VCaP (cell line): ENCODE measurements at regions not wholly inside any gene's neighbourhood (a gene's known extent, or its start where the extent isn't known, plus 50 kb on each side); places are given as distances from the start of the nearest gene placed in this dataset.

Experiments used
- H3K27ac ChIP-seq: fragments of 450-650 bp; 2 replicates; pipeline ENCODE4 v1.5.1; 2017
- TF ChIP-seq, protein P1 (sequence below): fragments of 450-650 bp; conservative IDR thresholded peaks from 2 replicates; pipeline ENCODE4 v1.5.1; 2017; ENCODE audit warnings: mild to moderate bottlenecking, moderate library complexity

DNA sequence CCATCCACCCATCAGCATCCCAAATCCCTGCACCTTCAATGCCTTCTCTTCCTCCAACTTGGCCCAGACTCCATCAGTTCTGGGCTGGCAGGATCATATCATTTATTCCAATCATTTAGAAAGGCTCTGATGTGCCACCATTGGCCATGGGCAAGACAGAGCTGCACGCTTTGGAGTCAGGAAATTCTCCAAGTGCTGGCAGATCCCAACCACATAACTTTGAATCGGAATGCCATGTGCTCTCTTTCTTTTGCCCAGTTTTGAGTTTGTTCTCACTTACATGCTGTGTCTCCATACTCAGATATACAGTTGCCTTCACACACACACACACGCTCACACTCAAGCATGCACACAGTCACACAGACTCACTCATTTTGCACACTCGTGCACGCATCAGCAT is 85.7 kb upstream of the GHITM start:
- TF ChIP-seq, protein P1, sequence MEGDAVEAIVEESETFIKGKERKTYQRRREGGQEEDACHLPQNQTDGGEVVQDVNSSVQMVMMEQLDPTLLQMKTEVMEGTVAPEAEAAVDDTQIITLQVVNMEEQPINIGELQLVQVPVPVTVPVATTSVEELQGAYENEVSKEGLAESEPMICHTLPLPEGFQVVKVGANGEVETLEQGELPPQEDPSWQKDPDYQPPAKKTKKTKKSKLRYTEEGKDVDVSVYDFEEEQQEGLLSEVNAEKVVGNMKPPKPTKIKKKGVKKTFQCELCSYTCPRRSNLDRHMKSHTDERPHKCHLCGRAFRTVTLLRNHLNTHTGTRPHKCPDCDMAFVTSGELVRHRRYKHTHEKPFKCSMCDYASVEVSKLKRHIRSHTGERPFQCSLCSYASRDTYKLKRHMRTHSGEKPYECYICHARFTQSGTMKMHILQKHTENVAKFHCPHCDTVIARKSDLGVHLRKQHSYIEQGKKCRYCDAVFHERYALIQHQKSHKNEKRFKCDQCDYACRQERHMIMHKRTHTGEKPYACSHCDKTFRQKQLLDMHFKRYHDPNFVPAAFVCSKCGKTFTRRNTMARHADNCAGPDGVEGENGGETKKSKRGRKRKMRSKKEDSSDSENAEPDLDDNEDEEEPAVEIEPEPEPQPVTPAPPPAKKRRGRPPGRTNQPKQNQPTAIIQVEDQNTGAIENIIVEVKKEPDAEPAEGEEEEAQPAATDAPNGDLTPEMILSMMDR, result no peak
- no peak overlapping the region for H3K27ac ChIP-seq

- H3K27ac ChIP-seq, result no peak overlapping the region
- TF ChIP-seq, protein P1, result no peak; the same call in 1 of the 2 replicates
These were observed 84.6 kb upstream of the GHITM start for GRCh38 chr10:84054743-84055142.

DNA sequence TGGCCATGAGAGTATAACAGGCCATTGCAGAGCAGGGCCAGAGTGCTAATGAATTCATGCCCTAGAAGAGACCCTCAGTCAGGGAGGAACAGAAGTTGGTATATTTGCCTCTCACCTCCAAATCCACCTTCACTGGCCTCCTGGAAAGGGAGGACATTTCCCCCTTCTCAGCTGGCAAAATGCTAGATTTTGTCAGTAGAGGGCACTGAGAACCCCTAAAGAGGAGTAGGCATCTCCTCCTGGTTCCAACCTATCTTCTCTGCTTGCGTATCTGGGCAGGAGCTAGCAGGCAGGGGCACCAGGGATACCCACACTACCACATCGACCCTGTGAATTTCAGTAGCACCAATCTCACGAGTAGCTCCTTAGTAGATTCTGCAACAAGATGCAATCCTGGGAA is 79.8 kb upstream of the GHITM start:
- TF ChIP-seq, protein P1, result no peak
- no peak overlapping the region for H3K27ac ChIP-seq

GRCh38 chr10:84063440-84063839 is 75.9 kb upstream of the GHITM start:
- H3K27ac ChIP-seq, result no peak overlapping the region
- TF ChIP-seq, protein P1, result no peak

GRCh38 chr10:84065804-84066601 is 73.3 kb upstream of the GHITM start:
- TF ChIP-seq, protein P1, result no peak

DNA sequence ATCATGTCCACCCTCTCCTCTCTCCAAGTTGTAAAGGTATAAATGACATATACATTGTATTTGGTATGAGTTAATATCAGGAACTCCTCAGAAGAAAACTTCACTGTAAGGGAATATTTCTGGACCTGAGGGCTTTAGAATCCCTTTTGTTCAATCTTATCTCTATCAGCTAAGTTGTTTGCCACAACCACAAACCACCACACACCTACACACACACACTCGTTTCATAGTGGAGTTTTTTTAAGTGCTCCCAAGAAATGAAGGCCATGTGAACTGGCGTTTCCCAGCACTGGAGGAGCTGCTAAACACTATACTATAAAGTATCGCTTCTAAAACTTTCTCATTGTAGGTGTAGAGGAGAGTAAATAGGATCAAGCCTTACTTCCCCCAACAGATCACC is 64.8 kb upstream of the GHITM start:
- TF ChIP-seq, protein P1, result no peak
- H3K27ac ChIP-seq, result no peak overlapping the region

More at GRCh38 chr10:84065804-84066601, 73.3 kb upstream of the GHITM start:
- H3K27ac ChIP-seq, result no peak overlapping the region

DNA sequence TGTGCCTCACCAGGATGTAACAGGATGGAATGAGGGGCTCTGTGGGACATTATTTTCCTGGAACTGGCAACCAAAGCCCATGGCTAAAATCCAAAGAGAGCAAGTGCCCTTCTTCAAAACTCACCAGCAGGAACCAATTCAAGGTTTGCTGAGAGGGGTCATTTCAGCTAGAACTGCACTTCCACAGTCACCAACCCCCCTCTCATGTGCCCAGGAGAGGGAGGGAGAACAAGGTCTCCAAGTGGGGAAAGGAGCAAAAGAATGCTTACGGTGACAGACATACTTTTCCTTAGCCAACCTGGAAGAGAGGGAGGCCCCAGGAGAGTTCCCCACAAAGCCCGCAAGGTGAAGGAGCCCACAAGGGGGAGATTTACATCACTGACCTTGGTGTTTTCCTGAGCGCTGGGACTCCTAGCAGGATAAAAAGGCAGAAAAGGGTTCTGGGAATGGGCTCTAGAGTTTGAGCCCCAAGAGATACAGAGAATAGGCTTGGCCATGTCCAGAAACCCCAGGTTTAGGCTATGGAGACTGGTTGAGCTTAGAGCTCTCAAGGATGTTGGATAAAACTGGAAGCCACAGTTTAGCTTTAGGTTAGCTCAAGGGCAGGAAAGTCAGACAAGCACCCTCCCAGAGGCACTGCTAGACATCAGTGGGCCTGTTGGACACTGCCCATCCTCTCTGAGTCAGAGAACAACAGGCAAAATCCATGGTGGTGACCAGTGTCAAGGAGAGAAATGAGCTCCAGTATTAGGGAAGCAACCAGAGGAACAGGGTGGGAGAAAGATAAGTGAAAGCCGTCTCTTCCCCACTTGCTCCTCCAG is 63.9 kb upstream of the GHITM start:
- TF ChIP-seq, protein P1, result no peak
- H3K27ac ChIP-seq, result no peak overlapping the region
